ENCODE measurements at regions not wholly inside any gene's neighbourhood (a gene's known extent, or its start where the extent isn't known, plus 50 kb on each side); places are given as distances from the start of the nearest gene placed in this dataset.
A peak's percentile ranks its signal among the peaks of the same experiment; 100 is the strongest.
"Not testable (repeated sequence)": the region's sequence is repeated elsewhere in the genome, so short reads cannot be mapped to it uniquely, and the experiment has no call there.

- DNase-seq (ENCODE audit: low read depth in 2 of 2) = no peak
These were observed 241.6 kb downstream of the CDK5RAP2 start for GRCh38 chr9:120338340-120338739.

GRCh38 chr9:120337131-120337530, 242.8 kb downstream of the CDK5RAP2 start:
- DNase-seq (ENCODE audit: low read depth in 2 of 2) = no peak

GRCh38 chr9:120336753-120337090, 243.2 kb downstream of the CDK5RAP2 start:
- DNase-seq (ENCODE audit: low read depth in 2 of 2) = no peak

- DNase-seq (ENCODE audit: low read depth in 2 of 2) = peak in 1 of 2 experiments; percentile 15
These were observed 243.8 kb downstream of the CDK5RAP2 start for GRCh38 chr9:120336021-120336752.

GRCh38 chr9:120331913-120332312, 248.1 kb downstream of the CDK5RAP2 start:
- no peak for DNase-seq (ENCODE audit: low read depth in 2 of 2)

GRCh38 chr9:120330031-120330430, 249.9 kb downstream of the CDK5RAP2 start:
- no peak for DNase-seq (ENCODE audit: low read depth in 2 of 2)

- DNase-seq (ENCODE audit: low read depth in 2 of 2) = no peak
These were observed 252.6 kb downstream of the CDK5RAP2 start for GRCh38 chr9:120327322-120327721.

- DNase-seq (ENCODE audit: low read depth in 2 of 2) = no peak
These were observed 253.8 kb downstream of the CDK5RAP2 start for GRCh38 chr9:120326049-120326693.

GRCh38 chr9:120324996-120325642, 254.8 kb downstream of the CDK5RAP2 start:
- no peak for DNase-seq (ENCODE audit: low read depth in 2 of 2)

- DNase-seq (ENCODE audit: low read depth in 2 of 2) = no peak
These were observed 255.5 kb downstream of the CDK5RAP2 start for GRCh38 chr9:120324461-120324860.

GRCh38 chr9:120323125-120323524, 256.8 kb downstream of the CDK5RAP2 start:
- DNase-seq (ENCODE audit: low read depth in 2 of 2) = no peak

- no peak for DNase-seq (ENCODE audit: low read depth in 2 of 2)
These were observed 260.5 kb downstream of the CDK5RAP2 start for GRCh38 chr9:120319452-120319851.

- no peak for DNase-seq (ENCODE audit: low read depth in 2 of 2)
These were observed 264.8 kb downstream of the CDK5RAP2 start for GRCh38 chr9:120315154-120315553.

GRCh38 chr9:120312031-120312430, 267.9 kb downstream of the CDK5RAP2 start:
- no peak for DNase-seq (ENCODE audit: low read depth in 2 of 2)

GRCh38 chr9:120310035-120310434, 269.9 kb downstream of the CDK5RAP2 start:
- no peak for DNase-seq (ENCODE audit: low read depth in 2 of 2)

- DNase-seq (ENCODE audit: low read depth in 2 of 2) = no peak
These were observed 271.5 kb downstream of the CDK5RAP2 start for GRCh38 chr9:120308495-120308894.

GRCh38 chr9:120307599-120307998, 272.4 kb downstream of the CDK5RAP2 start:
- DNase-seq (ENCODE audit: low read depth in 2 of 2) = no peak

- DNase-seq (ENCODE audit: low read depth in 2 of 2) = no peak
These were observed 273.4 kb downstream of the CDK5RAP2 start for GRCh38 chr9:120306561-120306960.

- no peak for DNase-seq (ENCODE audit: low read depth in 2 of 2)
These were observed 273.9 kb downstream of the CDK5RAP2 start for GRCh38 chr9:120306088-120306487.

GRCh38 chr9:120304896-120305295, 275.1 kb downstream of the CDK5RAP2 start:
- not testable (repeated sequence) for DNase-seq (ENCODE audit: low read depth in 2 of 2)

- no peak for DNase-seq (ENCODE audit: low read depth in 2 of 2)
These were observed 276.4 kb downstream of the CDK5RAP2 start for GRCh38 chr9:120303519-120303918.

- no peak for DNase-seq (ENCODE audit: low read depth in 2 of 2)
These were observed 280.2 kb downstream of the CDK5RAP2 start for GRCh38 chr9:120299785-120300184.

- no peak for DNase-seq (ENCODE audit: low read depth in 2 of 2)
These were observed 286.0 kb downstream of the CDK5RAP2 start for GRCh38 chr9:120294003-120294402.

Data from fibroblast of skin of left biceps (primary cell).